ENCODE measurements at regions not wholly inside any gene's neighbourhood (a gene's known extent, or its start where the extent isn't known, plus 50 kb on each side); places are given as distances from the start of the nearest gene placed in this dataset.

GRCh38 chr6:23389386-23389785 lies 736.6 kb upstream of the NRSN1 start:
- DNase-seq = no peak
- intact Hi-C loops (cut with DNase I) = no loop called here
- Histone ChIP-seq H3K9me3 (no peaks in the 10 kb centered on the region), H3K4me3 (no peak overlapping the region), H3K4me1 (no peaks in the 10 kb centered on the region), H3K27me3 (no peaks in the 10 kb centered on the region), H3K36me3 (no peaks in the 10 kb centered on the region), H3K27ac (no peak overlapping the region)
- no peak for TF ChIP-seq POLR2A (IDR thresholded peaks at IDR 0.05)
- TF ChIP-seq, protein P1, sequence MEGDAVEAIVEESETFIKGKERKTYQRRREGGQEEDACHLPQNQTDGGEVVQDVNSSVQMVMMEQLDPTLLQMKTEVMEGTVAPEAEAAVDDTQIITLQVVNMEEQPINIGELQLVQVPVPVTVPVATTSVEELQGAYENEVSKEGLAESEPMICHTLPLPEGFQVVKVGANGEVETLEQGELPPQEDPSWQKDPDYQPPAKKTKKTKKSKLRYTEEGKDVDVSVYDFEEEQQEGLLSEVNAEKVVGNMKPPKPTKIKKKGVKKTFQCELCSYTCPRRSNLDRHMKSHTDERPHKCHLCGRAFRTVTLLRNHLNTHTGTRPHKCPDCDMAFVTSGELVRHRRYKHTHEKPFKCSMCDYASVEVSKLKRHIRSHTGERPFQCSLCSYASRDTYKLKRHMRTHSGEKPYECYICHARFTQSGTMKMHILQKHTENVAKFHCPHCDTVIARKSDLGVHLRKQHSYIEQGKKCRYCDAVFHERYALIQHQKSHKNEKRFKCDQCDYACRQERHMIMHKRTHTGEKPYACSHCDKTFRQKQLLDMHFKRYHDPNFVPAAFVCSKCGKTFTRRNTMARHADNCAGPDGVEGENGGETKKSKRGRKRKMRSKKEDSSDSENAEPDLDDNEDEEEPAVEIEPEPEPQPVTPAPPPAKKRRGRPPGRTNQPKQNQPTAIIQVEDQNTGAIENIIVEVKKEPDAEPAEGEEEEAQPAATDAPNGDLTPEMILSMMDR (IDR thresholded peaks at IDR 0.05) = no peak
- ATAC-seq = no peak
- 85% methylated on average over 3 of the region's 3 CpGs for WGBS (ENCODE audit: insufficient coverage, low coverage, low lambda C conversion rate, missing lambda C conversion rate)

GRCh38 chr6:23390221-23390620 lies 735.8 kb upstream of the NRSN1 start:
- no peak for DNase-seq
- TF ChIP-seq, protein P1 (IDR thresholded peaks at IDR 0.05) = no peak
- no peak for TF ChIP-seq POLR2A (IDR thresholded peaks at IDR 0.05)
- intact Hi-C loops (cut with DNase I) = no loop called here
- ATAC-seq = no peak
- Histone ChIP-seq H3K27me3 (no peaks in the 10 kb centered on the region), H3K27ac (no peak overlapping the region), H3K9me3 (no peaks in the 10 kb centered on the region), H3K36me3 (no peaks in the 10 kb centered on the region), H3K4me1 (no peaks in the 10 kb centered on the region), H3K4me3 (no peak overlapping the region)
- 87% methylated on average over 2 of the region's 2 CpGs for WGBS (ENCODE audit: insufficient coverage, low coverage, low lambda C conversion rate, missing lambda C conversion rate)

- DNase-seq (no peak), ATAC-seq (no peak)
- TF ChIP-seq POLR2A (IDR thresholded peaks at IDR 0.05) = no peak
- TF ChIP-seq, protein P1 (IDR thresholded peaks at IDR 0.05) = no peak
- Histone ChIP-seq H3K4me1 (no peaks in the 10 kb centered on the region), H3K27me3 (no peaks in the 10 kb centered on the region), H3K36me3 (no peaks in the 10 kb centered on the region), H3K4me3 (no peak overlapping the region), H3K27ac (no peak overlapping the region), H3K9me3 (no peaks in the 10 kb centered on the region)
- WGBS (ENCODE audit: insufficient coverage, low coverage, low lambda C conversion rate, missing lambda C conversion rate) = 62% methylated on average over 2 of the region's 2 CpGs
- intact Hi-C loops (cut with DNase I) = no loop called here
Observed at GRCh38 chr6:23394681-23395080, 731.3 kb upstream of the NRSN1 start.

GRCh38 chr6:23395381-23395780 lies 730.6 kb upstream of the NRSN1 start:
- TF ChIP-seq, protein P1 (IDR thresholded peaks at IDR 0.05) = no peak
- TF ChIP-seq POLR2A (IDR thresholded peaks at IDR 0.05) = no peak
- 95% methylated on average over 2 of the region's 2 CpGs for WGBS (ENCODE audit: insufficient coverage, low coverage, low lambda C conversion rate, missing lambda C conversion rate)
- intact Hi-C loops (cut with DNase I) = no loop called here
- H3K36me3 ChIP-seq = no peaks in the 10 kb centered on the region
- H3K4me3 ChIP-seq = no peak overlapping the region
- no peak for DNase-seq
- H3K27ac ChIP-seq = no peak overlapping the region
- no peaks in the 10 kb centered on the region for H3K4me1 ChIP-seq
- ATAC-seq = no peak
- no peaks in the 10 kb centered on the region for H3K9me3 ChIP-seq
- no peaks in the 10 kb centered on the region for H3K27me3 ChIP-seq

GRCh38 chr6:23396949-23397348 lies 729.1 kb upstream of the NRSN1 start:
- Histone ChIP-seq H3K4me3 (no peak overlapping the region), H3K27ac (no peak overlapping the region), H3K36me3 (no peaks in the 10 kb centered on the region), H3K4me1 (no peaks in the 10 kb centered on the region), H3K27me3 (no peaks in the 10 kb centered on the region), H3K9me3 (no peaks in the 10 kb centered on the region)
- ATAC-seq = no peak
- 84% methylated on average over 3 of the region's 3 CpGs for WGBS (ENCODE audit: insufficient coverage, low coverage, low lambda C conversion rate, missing lambda C conversion rate)
- no peak for DNase-seq
- intact Hi-C loops (cut with DNase I) = no loop called here
- TF ChIP-seq, protein P1 (IDR thresholded peaks at IDR 0.05) = no peak
- TF ChIP-seq POLR2A (IDR thresholded peaks at IDR 0.05) = no peak

All from right lobe of liver (tissue), 6 donors.